NCI-H774 (cell line): ENCODE measurements at regions not wholly inside any gene's neighbourhood (a gene's known extent, or its start where the extent isn't known, plus 50 kb on each side); places are given as distances from the start of the nearest gene placed in this dataset.

Experiments used
- DNase-seq: peaks from one replicate; lab custom pipeline; 2025; lab: John Stamatoyannopoulos, UW

GRCh38 chr9:6703898-6704639 is 53.7 kb upstream of the KDM4C start:
- DNase-seq: peak; percentile 96

GRCh38 chr9:6702707-6703106 is 55.1 kb upstream of the KDM4C start:
- DNase-seq: no peak

- no peak for DNase-seq
Measured at GRCh38 chr9:6696178-6696577, 50.6 kb upstream of the GLDC start.

DNA sequence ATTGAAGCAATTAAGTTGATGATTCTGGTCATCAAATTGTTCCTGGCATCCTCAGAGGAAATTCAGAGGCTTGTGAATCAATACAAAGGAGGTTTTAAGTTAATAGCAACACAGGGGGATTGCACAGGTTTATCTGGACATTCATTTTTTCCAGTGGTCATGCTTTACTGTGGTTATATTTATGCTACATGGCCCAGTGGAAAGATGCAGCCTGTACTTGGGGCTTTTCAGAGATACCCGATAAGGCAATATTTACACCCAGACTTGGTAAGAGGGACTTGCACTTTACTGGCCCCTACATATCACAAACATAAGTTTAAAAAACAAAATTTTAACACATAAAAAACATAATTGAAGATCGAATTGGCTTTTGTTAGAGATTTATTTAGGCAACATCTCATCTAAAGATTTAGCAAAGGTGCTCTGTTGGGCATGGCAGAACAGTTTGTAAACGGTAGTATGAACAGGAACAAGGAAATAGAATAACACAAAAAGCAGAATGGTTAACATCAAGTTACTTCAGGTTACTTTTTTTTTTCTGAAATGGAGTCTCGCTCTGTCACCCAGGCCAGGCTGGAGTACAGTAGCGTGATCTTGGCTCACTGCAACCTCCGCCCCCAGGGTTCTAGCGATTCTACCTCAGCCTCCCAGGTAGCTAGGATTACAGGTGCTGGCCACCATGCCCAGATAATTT is 49.7 kb upstream of the GLDC start:
- DNase-seq: no peak
